HG02588 (cell line): ENCODE measurements at regions not wholly inside any gene's neighbourhood (a gene's known extent, or its start where the extent isn't known, plus 50 kb on each side); places are given as distances from the start of the nearest gene placed in this dataset.
"Not testable (repeated sequence)": the region's sequence is repeated elsewhere in the genome, so short reads cannot be mapped to it uniquely, and the experiment has no call there.

ENCODE experiments used
- ATAC-seq: cut with Tn5 transposase; IDR thresholded peaks from one replicate; pipeline ENCODE4 v1.9.1; 2021; ENCODE audit warnings: mild to moderate bottlenecking, moderate library complexity; ENCODE audit not compliant: unreplicated experiment

GRCh38 chr3:5035113-5035512, 55.9 kb downstream of the BHLHE40 start:
- ATAC-seq: no peak

- peak; percentile 46 for ATAC-seq
These were observed 56.6 kb downstream of the BHLHE40 start for GRCh38 chr3:5035692-5036391.

DNA sequence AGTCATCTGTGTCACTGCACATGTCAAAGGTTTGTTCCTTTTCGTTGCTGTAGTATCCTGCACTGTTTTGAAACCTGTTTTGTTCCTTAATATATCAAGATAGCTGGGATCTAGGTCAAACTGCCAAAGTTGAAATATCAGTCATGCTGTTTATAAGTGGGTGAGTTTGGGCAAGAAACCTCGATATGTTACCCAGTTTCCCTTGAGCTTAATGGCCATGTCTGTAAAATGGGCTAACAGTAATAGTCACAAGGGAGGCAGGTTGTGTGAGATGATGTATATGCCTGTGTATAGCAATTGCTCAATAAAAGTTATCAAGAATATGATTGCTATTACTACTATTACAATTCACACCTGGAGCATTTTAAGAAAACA, 57.1 kb downstream of the BHLHE40 start:
- no peak for ATAC-seq

DNA sequence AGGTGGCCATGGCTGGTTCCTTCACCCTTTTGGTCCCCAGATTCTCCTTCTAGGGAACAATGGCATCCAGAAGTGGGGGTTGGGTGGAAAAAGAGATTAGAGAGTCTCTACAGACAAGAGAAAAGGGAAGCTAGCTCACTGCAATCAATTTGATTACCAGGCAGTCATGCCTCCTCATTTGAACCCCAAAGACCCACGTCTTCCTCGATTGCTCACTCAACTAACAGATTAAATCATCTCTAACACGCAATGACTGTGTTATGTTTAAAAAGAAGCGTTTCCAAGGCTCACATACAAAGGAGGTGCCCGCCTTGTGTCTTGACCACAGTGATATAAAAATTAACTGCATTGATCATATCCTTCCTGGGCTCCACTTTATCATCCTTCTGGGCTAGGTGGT, 57.6 kb downstream of the BHLHE40 start:
- ATAC-seq: no peak

GRCh38 chr3:5039585-5039984, 60.3 kb downstream of the BHLHE40 start:
- no peak for ATAC-seq

DNA sequence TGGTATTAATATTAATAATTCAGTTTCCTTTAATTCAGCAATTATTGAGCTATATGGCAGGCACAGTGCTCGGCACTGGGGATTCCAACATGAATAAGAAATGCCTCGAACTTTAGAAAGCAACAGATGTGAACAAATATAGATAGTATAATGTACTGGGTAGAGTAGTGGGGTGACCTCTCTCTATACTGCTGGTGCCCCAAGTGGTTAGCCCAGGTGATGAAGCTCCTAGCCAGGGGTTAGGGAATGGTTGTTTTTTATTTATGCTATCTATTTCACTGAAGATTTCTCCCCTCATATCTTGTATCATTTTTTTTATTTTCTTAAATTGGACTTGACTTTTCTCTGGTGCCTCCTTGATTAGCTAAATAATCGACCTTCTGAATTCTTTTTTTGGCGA, 62.1 kb downstream of the BHLHE40 start:
- ATAC-seq: no peak

- no peak for ATAC-seq
These were observed 66.7 kb downstream of the BHLHE40 start for GRCh38 chr3:5045961-5046360.

GRCh38 chr3:5047764-5048419, 68.7 kb downstream of the BHLHE40 start:
- no peak for ATAC-seq

- peak; percentile 56 for ATAC-seq
These were observed 70.3 kb upstream of the ARL8B start for GRCh38 chr3:5051772-5052171.

GRCh38 chr3:5052247-5052646, 69.8 kb upstream of the ARL8B start:
- no peak for ATAC-seq

DNA sequence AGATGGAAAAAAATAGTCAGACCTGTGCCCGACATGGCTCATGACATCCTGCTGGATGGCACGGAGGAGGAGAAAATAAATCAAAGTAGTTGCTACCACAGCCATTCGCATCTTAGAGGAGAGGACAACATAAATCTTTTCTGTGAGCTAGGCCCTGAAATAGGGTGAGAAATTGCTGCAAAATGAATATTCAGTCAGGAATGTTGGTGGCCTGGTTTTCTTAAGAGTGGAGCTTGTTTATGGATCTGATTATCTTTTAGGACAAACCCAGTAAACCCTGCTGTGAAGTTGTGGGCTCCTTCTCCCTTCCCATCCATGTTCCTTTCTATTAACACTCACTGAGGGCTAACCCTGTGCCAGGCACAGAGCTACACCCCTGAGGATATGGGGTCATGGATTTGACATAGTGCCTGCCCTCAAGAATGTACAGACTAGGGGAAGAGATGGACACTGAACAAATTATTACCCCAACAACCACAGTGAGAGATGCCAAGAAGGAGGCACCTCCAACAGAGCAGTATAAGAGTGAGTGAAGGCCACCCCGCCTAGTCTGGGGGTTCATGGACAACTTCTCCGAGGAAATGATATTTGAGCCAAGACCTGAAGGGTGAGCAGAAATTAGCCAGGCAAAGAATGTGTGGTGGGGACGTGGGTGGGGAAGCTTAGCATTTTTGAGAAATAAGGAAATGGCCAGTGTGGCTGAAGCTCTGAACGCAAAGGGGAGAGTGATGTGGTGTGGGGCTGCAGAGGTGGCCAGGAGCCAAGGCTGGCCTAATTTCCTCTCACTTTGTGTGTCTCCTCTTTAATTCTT, 68.9 kb upstream of the ARL8B start:
- ATAC-seq: no peak

- ATAC-seq: no peak
These were observed 68.0 kb upstream of the ARL8B start for GRCh38 chr3:5054098-5054497.

- not testable (repeated sequence) for ATAC-seq
These were observed 67.5 kb upstream of the ARL8B start for GRCh38 chr3:5054579-5054978.

DNA sequence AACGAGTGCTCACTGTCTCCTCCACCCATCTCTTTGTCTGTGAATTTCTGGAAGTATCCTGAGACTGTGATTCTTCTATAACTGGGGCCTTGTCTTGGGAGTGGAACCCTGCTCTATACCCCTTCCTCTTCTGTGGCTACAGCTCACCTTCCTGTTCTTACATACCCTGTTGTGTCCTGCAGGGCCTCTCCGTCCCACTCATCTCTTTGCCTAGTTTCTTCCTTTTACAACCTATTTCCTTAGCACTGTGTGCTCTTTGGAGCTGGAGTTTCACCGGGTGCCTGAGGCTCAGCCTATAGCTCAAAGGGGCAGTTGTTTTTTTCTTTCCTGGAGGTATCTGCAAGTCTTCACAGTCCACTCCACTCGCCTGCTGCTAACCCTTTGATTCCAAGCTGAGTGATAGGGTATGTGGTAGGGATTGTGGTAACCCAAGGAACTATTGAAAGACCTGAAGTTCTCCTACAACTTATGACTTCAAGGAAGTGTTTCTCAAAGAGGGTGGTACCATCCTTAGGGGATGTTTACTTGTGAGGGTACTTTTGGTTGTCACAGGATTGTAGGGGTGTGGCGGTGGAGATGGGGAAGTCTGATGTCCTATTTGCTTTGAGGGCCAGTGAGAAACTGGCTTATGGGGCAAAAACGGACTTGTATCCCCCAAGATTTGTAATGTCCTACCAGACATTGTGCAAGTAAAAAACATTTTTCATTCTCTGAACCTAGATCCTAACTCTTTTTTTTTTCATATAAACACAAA, 66.6 kb upstream of the ARL8B start:
- no peak for ATAC-seq

GRCh38 chr3:5056111-5056391, 66.0 kb upstream of the ARL8B start:
- no peak for ATAC-seq

GRCh38 chr3:5057272-5057671, 64.8 kb upstream of the ARL8B start:
- ATAC-seq: no peak

DNA sequence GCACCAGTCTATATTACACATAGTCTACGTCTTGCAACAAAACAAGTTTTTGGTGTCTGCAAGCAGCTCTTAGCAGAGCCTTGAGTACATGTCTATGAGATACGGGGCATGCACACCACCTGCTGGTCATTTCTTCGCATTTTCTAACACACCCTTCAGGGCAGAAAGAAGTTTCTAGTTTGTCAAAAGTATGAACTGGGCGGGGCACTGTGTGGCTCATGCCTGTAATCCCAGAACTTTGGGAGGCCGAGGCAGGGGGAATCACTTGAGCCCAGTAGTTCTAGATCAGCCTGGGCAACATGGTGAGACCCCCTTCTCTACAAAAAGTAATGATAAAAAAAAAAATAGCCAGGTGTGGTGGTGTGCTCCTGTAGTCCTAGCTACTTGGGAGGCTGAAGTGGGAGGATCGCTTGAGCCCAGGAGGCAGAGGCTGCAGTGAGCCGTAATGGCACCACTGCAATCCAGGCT, 64.2 kb upstream of the ARL8B start:
- ATAC-seq: peak; percentile 88

- ATAC-seq: no peak
These were observed 63.6 kb upstream of the ARL8B start for GRCh38 chr3:5058471-5058951.

DNA sequence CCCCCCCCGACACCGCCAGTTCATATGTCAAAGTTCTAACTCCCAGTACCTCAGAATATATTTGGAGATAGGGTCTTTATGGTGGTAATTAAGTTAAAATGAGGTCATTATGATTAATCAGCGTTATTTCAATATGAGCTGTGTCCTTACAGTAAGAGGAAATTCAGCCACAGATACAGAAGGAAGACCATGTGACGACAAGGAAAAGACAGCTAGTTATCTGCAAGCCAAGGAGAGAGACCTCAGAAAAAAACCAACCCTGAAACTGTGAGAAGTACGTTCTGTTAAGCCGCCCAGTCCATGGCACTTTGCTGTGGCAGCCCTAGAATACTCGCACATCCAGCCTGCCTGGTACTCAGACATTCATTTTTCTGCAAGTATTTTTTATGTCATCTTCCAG, 62.3 kb upstream of the ARL8B start:
- ATAC-seq: no peak

GRCh38 chr3:5061218-5061569, 60.9 kb upstream of the ARL8B start:
- no peak for ATAC-seq

GRCh38 chr3:5063724-5064123, 58.4 kb upstream of the ARL8B start:
- no peak for ATAC-seq
